ENCODE measurements at regions not wholly inside any gene's neighbourhood (a gene's known extent, or its start where the extent isn't known, plus 50 kb on each side); places are given as distances from the start of the nearest gene placed in this dataset.

GRCh38 chr2:16124881-16125613 is 184.7 kb downstream of the MYCN start:
- no peak for DNase-seq

DNA sequence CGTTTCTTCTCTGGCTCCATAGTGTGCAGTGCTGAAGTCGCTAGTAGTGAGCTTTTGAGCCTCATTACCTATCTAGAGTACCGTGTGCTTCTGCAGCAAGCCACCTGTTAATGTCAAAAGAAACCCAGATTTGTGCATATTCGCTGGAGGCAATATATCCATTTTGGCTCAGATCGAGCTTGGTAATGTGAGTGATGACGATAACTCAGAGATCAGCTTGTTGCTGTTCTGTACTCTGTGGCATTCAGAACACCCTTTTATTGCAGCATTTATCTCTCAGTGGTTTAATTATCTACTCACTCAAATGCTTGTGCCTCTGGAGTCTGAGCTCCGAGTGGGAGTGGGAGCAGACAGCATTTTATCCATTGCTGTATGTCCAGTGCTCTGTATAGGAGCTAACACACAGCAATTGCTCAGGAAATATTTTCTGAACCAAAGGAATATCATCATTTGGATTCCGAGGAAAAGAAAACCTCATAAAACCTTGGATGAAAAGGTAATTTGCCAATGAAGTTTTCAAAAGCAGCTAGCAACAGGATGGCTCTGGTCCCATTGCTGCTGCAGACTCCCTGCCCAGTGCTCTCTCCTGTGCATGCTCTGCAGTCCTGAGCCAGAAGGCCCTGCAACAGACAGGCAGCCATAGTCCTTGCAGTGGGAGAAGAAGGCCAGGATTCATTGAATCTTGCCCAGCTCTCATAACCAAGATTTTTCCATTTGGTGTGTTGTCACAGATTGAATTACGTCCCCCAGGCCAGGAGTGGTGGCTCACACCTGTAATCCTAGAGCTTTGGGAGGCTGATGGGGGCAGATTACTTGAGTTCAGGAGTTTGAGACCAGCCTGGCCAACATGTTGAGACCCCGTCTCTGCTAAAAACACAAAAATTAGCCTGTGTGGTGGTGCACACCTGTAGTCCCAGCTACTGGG is 183.8 kb downstream of the MYCN start:
- DNase-seq, result no peak

DNA sequence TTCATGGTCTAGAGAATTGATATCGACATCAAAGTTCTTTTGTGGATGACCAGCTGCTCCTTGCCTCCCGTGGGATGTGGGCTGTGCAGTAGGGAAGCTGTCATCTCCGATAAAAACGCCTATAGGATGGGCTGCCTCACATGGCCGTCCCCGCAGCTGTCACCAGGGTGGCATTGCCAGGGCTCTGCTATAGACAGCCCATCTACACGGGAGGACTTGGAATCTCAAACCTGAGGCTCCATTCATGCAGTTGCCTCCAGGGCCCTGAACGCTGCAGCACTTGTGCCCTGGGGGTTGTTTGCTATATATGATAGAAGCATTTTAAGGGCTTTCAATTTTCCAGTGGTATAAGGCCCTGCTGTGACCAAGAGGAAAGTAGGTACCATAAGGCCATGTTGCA is 183.1 kb downstream of the MYCN start:
- DNase-seq, result no peak

DNA sequence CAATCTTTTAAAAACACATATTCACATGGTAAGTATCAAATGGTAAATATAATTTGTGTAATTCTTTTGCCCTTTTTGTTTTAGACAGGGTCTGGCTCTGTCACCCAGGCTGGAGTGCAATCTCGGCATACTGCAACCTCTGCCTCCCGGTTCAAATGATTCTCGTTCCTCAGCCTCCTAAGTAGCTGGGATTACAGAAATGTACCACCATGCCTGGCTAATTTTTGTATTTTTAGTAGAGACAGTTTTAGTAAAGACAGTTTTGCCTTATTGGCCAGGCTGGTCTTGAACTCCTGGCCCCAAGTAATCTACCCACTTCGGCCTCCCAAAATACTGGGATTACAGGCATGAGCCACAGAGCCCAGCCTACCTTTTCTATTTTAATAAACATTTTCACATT is 182.2 kb downstream of the MYCN start:
- DNase-seq, result no peak

DNA sequence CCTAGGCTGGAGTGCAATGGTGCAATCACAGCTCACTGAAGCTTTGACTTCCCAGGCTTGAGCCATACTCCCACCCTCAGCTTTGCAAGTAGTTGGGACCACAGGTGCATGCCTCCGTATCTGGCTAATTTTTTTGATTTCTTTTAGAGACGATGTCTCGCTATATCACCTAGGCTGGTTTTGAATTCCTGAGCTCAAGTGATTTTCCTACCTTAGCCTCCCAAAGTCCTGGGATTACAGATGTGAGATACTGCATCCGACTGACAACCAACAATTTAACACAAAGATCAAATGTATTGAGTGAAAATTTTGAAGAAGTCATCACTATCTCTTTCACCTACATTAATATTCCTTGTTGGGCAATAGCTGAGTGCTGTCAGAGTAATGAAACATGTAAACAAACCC is 181.6 kb downstream of the MYCN start:
- no peak for DNase-seq

DNA sequence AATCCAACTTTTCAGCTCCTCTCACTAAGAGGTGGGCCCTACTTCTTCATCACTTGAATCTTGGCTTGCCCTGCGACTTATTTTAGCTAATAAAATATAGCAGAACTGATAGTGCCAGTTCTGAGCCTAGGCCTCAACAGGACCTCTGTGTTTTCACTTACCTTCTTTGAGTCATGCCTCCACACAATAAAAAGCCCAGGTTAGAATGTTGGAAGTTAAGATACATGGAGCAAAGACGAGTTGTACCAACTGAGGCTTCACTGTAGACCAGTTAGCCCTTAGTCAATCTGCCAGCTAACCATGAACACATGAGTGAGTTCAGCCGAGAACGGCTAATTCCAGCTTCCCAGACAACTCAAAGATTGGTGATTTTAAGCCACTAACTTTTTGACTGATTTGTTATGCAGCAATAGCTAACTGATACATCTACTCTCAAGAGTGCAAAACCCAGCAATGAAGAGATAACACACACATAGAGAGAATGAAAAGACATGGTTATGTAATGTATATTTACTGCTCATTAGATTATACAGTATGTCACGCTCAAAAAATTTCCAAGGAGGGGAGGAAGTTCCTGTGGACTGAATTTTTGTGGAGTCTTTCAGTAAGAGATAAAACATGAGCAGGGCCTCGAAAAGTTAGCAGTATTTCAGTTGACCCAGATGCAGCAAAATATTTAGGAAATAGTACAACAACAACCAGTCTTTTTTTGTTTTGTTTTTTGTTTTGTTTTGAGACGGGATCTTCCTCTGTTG is 181.1 kb downstream of the MYCN start:
- DNase-seq, result no peak

- DNase-seq, result no peak
These were observed 180.3 kb downstream of the MYCN start for GRCh38 chr2:16120591-16121180.

DNA sequence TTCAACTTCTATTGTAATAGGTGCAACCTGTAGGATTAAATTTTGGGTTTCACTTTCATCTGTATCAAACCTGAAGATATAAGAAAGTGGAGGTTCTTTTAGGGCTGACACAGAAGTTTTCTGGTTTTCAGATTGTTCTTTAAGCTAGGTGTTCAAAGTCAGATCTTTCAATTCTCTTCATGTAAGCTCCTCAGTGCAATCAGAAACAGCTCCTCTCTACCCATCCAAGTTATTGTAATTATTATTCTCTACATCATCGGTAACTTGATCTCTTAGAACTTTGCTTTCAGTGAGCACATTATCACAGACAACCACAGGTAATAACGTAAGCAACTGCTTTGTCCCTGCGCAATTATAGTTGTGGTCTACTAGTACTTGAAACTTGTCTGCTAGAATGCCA is 179.4 kb downstream of the MYCN start:
- no peak for DNase-seq

DNA sequence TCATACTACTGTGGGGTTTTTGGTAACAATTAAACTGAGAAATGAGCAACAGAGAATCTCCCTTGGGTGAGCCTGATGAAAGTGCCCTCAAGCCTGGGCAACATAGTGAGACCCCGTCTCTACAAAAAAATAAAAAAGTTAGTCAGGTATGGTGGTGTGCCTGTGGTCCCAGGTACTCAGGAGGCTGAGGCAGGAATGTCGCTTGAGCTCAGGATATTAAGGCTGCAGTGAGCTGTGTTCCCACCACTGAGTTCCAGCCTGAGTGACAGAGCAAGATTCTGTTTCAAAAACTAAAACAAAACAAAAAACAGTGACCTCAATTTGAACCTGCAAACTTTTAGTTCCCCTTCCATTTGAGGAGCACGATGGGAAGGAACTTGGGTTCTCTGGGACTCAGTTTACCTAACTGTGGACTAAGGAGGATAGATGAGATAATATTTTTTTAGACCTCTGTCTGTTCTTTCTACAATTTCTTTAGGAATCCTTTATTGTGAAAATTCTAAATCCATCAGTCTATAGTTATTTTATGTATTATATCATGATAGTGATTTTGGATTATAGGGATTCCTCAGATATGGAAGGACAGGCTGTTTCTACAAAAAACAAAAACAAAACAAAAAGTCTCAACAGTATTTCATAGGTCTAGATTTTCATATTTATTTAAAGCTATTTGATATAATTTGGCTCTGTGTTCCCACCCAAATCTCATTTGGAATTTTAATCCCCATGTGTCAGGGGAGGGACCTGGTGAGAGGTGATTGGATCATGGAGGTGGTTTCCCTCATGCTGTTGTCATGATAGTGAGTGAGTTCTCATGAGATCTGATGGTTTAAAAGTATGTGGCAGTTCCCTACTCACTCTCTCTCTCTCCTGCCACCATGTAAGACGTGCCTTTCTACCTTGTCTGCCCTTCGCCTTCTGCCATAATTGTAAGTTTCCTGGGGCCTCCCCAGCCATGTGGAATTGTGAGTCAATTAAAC is 178.6 kb downstream of the MYCN start:
- no peak for DNase-seq

DNA sequence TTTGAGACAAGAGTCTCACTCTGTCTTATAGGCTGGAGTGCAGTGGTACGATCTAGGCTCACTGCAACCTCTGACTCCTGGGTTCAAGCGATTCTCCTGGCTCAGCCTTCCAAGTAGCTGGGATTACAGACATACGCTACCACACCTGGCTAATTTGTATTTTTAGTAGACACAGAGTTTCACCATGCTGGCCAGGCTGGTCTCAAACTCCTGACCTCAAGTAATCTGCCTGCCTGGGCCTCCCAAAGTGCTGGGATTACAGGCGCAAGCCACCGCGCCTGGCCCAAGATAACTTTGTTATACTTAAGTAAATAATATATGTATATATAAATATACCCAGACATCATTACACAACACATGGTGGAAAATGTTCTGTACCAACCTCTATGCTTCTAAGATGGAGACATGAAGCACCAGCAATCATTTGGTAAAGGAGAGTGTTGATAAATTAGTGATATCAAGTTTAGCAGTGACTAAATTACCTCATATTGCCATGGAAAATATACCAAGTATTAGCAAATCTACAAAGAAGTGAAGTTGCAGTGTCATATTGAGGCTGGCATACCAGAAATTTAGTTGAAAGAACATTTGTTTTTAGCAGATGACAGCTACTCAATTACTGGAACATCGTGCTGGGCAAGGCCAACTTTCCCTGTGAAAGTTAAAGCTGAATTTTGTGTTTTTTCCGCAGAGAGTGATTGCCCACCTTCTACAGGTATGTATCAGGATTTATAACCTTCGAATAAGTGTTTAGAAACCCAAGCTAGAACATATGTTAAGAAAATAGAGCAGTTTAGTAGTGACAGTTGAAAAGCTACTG is 177.7 kb downstream of the MYCN start:
- no peak for DNase-seq

DNA sequence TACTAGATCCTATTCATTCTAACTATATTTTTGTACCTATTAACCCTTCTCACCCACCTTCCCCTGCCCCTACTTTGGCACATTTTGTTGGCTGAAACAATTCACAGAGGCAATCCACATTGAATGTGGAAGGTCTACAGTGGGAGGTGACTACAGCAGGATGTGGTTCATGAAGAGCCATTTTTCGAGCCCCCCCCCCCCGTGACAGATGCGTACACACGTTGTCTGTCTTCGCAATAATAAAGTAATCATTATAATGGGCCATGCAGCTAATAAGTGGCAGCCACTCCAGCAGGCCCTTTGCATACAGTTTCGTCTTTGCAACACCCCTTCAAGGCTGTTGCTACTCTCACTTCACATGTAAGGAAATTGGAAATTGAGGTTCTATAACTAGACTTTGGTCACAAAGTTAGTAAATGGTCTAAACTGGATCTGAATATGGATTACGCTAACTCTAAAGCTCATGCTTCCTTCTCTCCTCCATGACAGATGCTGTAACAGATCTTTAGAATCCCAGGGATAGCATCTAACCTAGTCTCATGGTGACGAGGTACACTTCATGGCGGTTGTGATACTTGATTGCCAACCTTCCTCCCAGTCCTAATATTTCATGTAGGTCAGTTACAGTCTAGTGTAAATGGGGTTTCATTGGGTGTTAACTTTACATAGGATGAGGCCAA is 176.8 kb downstream of the MYCN start:
- no peak for DNase-seq

GRCh38 chr2:16115881-16116830 is 175.8 kb downstream of the MYCN start:
- DNase-seq, result no peak

- DNase-seq, result no peak
These were observed 174.9 kb downstream of the MYCN start for GRCh38 chr2:16115291-16115690.

GRCh38 chr2:16114836-16115235 is 174.5 kb downstream of the MYCN start:
- no peak for DNase-seq

- DNase-seq, result no peak
These were observed 173.7 kb downstream of the MYCN start for GRCh38 chr2:16114070-16114469.

DNA sequence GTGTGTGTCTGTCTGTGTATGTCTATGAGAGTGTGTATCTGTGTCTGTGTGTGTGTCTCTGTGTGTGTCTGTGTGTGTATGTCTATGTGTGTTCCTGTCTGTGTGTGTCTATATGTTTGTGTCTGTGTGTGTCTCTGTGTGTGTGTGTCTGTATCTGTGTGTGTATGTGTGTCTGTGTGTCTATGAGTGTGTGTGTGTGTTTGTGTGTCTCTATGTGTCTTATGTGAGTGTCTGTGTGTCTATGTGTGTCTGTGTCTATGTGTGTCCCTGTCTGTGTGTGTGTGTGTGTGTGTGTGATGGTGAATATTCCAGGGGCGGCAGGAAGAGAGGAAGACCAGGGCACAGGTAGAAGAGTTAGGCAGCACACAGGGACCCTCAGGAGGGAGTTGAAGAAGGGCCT is 173.2 kb downstream of the MYCN start:
- DNase-seq, result no peak

GRCh38 chr2:16112972-16113560 is 172.7 kb downstream of the MYCN start:
- no peak for DNase-seq

- no peak for DNase-seq
These were observed 172.1 kb downstream of the MYCN start for GRCh38 chr2:16112251-16112971.

Measured in effector CD4-positive, alpha-beta T cell (primary cell).